ENCODE measurements at regions not wholly inside any gene's neighbourhood (a gene's known extent, or its start where the extent isn't known, plus 50 kb on each side); places are given as distances from the start of the nearest gene placed in this dataset.

GRCh38 chr3:46120983-46121382, 87.1 kb downstream of the CCR1 start:
- H4K8ac ChIP-seq (replicated peaks; ENCODE audit: insufficient read length, low read depth, low read length) = no peak overlapping the region
- no peak for TF ChIP-seq CTCF (conservative IDR thresholded peaks at IDR 0.05)
- H3K27me3 ChIP-seq (ENCODE audit: insufficient read depth, low read length) = no peaks in the 10 kb centered on the region
- Mint-ChIP-seq H3K27ac (no peak overlapping the region), H3K9me3 (no peaks in the 10 kb centered on the region), H3K4me1 (peaks cover 5 to 6% of the 10 kb centered on the region in 2 experiments; a peak in 3 of 4 replicates), H3K4me3 (no peak overlapping the region), H3K27me3 (ENCODE audit: low read depth) (peaks cover 9% of the 10 kb centered on the region), H3K36me3 (ENCODE audit: insufficient read depth in 1 of 3, low read depth in 3 of 3) (no peaks in the 10 kb centered on the region)
- H3K18ac ChIP-seq (ENCODE audit: insufficient read length, low read depth, low read length) = no peak overlapping the region
- no peak overlapping the region for H2BK5ac ChIP-seq (ENCODE audit: insufficient read length, low read length)
- no peak overlapping the region for H4K91ac ChIP-seq (ENCODE audit: insufficient read length, low read depth, low read length)
- H3K79me2 ChIP-seq (ENCODE audit: insufficient read depth, low read length) = no peaks in the 10 kb centered on the region
- H3T11ph ChIP-seq (ENCODE audit: low read length) = no peak overlapping the region
- no CpG with 5 or more reads among the region's 1 CpG for WGBS (ENCODE audit: extremely low coverage, insufficient read length, low lambda C conversion rate)
- H2AK5ac ChIP-seq (ENCODE audit: insufficient read length, low read length) = no peak overlapping the region
- no peak overlapping the region for H2AFZ ChIP-seq (ENCODE audit: low read length)
- no peaks in the 10 kb centered on the region for H3K23me2 ChIP-seq (ENCODE audit: insufficient read length, low read depth, low read length, poor library complexity, severe bottlenecking)
- no peak overlapping the region for H4K5ac ChIP-seq (ENCODE audit: insufficient read length, low read depth, low read length)
- no peak overlapping the region for H3K9ac ChIP-seq (ENCODE audit: extremely low read depth, insufficient read length, low read length)
- H3K23ac ChIP-seq (ENCODE audit: insufficient read length, low read depth, low read length) = no peak overlapping the region
- H3K27ac ChIP-seq (ENCODE audit: insufficient read length, low read depth, low read length) = no peak overlapping the region
- H4K20me1 ChIP-seq (ENCODE audit: control insufficient read depth, insufficient read depth, insufficient read length) = no peaks in the 10 kb centered on the region
- no peak for DNase-seq
- no peak overlapping the region for H3K4ac ChIP-seq (ENCODE audit: low read depth, low read length)
- no peaks in the 10 kb centered on the region for H3K79me1 ChIP-seq (ENCODE audit: insufficient read depth, low read depth, low read length, poor library complexity, severe bottlenecking)
- H2BK20ac ChIP-seq (ENCODE audit: low read depth, low read length, poor library complexity, severe bottlenecking) = no peak overlapping the region
- H3K56ac ChIP-seq (ENCODE audit: insufficient read length, low read depth, low read length) = no peak overlapping the region
- H3K4me1 ChIP-seq (ENCODE audit: insufficient read depth, low read length) = no peaks in the 10 kb centered on the region; the same call in 1 of the 2 replicates
- no peak overlapping the region for H2BK120ac ChIP-seq (ENCODE audit: low read depth, low read length, poor library complexity, severe bottlenecking)
- H2BK15ac ChIP-seq (ENCODE audit: low read depth, low read length) = no peak overlapping the region
- H3K4me2 ChIP-seq (ENCODE audit: insufficient read depth, insufficient read length, low read length) = no peak overlapping the region
- H3K14ac ChIP-seq (ENCODE audit: insufficient read depth, low read length) = no peak overlapping the region
- no peak overlapping the region for H2BK12ac ChIP-seq (ENCODE audit: insufficient read length, low read depth, low read length)
- no peaks in the 10 kb centered on the region for H3K9me3 ChIP-seq (ENCODE audit: control insufficient read depth, low read depth, low read length)

Measured in H9 (cell line).